ENCODE measurements at regions not wholly inside any gene's neighbourhood (a gene's known extent, or its start where the extent isn't known, plus 50 kb on each side); places are given as distances from the start of the nearest gene placed in this dataset.

DNA sequence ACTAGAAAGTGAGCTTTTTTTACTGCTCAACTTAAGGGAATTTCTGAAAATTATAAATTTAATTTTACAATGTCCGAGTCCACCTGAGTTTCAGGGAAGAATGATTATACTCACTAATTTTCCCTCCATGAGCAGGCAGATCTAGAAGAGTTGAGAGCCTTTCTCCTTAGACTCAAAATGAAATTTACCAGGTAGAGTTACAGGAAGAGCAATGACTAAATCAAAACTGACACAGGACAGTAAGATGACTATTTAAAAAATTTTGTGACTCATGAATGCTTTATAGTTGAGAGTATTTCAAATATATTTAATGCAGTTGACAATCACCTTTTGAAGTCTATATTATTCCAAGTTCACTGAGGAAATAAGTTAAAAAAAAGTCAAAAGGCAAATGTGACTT, 198.1 kb upstream of the NRSN1 start:
- no peak for DNase-seq (ENCODE audit: low spot score)
- no peaks in the 10 kb centered on the region for H3K27me3 Mint-ChIP-seq (ENCODE audit: unreplicated experiment)
- H3K4me3 Mint-ChIP-seq (ENCODE audit: unreplicated experiment), result no peak overlapping the region
- H3K27ac Mint-ChIP-seq (ENCODE audit: unreplicated experiment), result no peak overlapping the region
- H3K4me1 Mint-ChIP-seq (ENCODE audit: unreplicated experiment), result no peaks in the 10 kb centered on the region
- TF ChIP-seq, protein P1, sequence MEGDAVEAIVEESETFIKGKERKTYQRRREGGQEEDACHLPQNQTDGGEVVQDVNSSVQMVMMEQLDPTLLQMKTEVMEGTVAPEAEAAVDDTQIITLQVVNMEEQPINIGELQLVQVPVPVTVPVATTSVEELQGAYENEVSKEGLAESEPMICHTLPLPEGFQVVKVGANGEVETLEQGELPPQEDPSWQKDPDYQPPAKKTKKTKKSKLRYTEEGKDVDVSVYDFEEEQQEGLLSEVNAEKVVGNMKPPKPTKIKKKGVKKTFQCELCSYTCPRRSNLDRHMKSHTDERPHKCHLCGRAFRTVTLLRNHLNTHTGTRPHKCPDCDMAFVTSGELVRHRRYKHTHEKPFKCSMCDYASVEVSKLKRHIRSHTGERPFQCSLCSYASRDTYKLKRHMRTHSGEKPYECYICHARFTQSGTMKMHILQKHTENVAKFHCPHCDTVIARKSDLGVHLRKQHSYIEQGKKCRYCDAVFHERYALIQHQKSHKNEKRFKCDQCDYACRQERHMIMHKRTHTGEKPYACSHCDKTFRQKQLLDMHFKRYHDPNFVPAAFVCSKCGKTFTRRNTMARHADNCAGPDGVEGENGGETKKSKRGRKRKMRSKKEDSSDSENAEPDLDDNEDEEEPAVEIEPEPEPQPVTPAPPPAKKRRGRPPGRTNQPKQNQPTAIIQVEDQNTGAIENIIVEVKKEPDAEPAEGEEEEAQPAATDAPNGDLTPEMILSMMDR (IDR thresholded peaks at IDR 0.05; ENCODE audit: unreplicated experiment), result no peak
- no peaks in the 10 kb centered on the region for H3K36me3 Mint-ChIP-seq (ENCODE audit: low read depth, unreplicated experiment)
- no peaks in the 10 kb centered on the region for H3K9me3 Mint-ChIP-seq (ENCODE audit: unreplicated experiment)

DNA sequence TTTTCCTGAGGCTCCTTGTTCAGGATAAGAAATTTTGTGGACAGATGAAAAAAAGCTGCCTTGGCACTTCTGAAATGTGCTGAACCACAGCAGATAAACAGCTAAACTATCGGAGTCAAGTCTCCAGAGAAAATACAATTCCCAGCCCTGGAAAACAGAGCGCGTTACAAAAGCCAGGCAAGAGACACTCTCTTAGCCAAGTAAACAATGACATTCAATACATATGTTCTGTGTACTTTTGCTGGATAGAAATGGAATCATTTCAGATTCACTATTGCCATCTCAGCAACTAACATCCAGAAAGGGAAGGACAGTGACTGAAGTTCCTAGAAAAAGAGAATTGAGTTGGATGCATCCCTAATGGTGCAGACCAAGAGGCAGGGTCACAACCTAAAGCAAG, 196.8 kb upstream of the NRSN1 start:
- no peak for DNase-seq (ENCODE audit: low spot score)
- Mint-ChIP-seq H3K4me1 (ENCODE audit: unreplicated experiment) (no peaks in the 10 kb centered on the region), H3K27ac (ENCODE audit: unreplicated experiment) (no peak overlapping the region), H3K36me3 (ENCODE audit: low read depth, unreplicated experiment) (no peaks in the 10 kb centered on the region), H3K27me3 (ENCODE audit: unreplicated experiment) (no peaks in the 10 kb centered on the region), H3K4me3 (ENCODE audit: unreplicated experiment) (no peak overlapping the region), H3K9me3 (ENCODE audit: unreplicated experiment) (no peaks in the 10 kb centered on the region)
- TF ChIP-seq, protein P1 (IDR thresholded peaks at IDR 0.05; ENCODE audit: unreplicated experiment), result no peak

DNA sequence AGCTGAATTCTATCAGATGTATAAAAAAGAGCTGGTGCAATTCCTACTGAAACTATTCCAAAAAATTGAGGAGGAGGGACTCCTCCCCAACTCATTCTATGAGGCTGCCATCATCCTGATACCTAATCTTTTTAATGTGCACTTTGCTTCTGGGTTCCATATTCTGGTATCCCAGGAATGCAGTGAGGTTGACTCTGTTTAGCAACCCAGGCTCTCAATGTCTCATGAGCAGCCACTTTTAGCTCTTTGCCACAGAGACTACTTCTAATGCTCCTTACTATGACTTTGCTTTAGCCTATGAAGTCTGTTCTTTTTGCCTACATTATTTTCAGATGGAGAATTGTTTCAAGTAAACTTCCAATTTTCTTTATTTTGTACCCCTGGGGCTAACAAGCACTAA, 185.5 kb upstream of the NRSN1 start:
- Mint-ChIP-seq H3K4me3 (ENCODE audit: unreplicated experiment) (no peak overlapping the region), H3K4me1 (ENCODE audit: unreplicated experiment) (no peaks in the 10 kb centered on the region), H3K9me3 (ENCODE audit: unreplicated experiment) (no peaks in the 10 kb centered on the region), H3K27me3 (ENCODE audit: unreplicated experiment) (no peaks in the 10 kb centered on the region), H3K27ac (ENCODE audit: unreplicated experiment) (no peak overlapping the region), H3K36me3 (ENCODE audit: low read depth, unreplicated experiment) (no peaks in the 10 kb centered on the region)
- DNase-seq (ENCODE audit: low spot score), result no peak
- TF ChIP-seq, protein P1 (IDR thresholded peaks at IDR 0.05; ENCODE audit: unreplicated experiment), result no peak

DNA sequence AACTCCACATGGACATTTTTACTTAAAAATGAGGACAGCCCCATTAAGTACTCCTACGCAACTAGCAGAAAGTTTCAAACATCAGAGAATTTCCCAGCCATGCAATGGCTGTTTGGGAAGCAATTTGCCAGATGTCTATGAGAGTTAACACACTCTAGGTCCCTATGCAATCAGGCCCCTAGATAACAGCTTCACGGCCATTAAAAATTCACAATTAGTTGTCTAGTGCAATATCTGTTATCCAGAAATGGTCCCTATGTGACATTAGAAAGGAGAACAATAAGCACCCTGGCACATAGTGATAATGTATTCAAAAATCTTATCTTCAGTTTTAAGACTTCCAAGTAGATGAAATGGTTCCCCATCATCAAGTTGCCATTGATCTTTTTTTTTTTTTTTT, 174.3 kb upstream of the NRSN1 start:
- Mint-ChIP-seq H3K4me3 (ENCODE audit: unreplicated experiment) (no peak overlapping the region), H3K27ac (ENCODE audit: unreplicated experiment) (no peak overlapping the region), H3K27me3 (ENCODE audit: unreplicated experiment) (no peaks in the 10 kb centered on the region), H3K4me1 (ENCODE audit: unreplicated experiment) (no peaks in the 10 kb centered on the region), H3K36me3 (ENCODE audit: low read depth, unreplicated experiment) (no peaks in the 10 kb centered on the region), H3K9me3 (ENCODE audit: unreplicated experiment) (no peaks in the 10 kb centered on the region)
- no peak for DNase-seq (ENCODE audit: low spot score)
- TF ChIP-seq, protein P1 (IDR thresholded peaks at IDR 0.05; ENCODE audit: unreplicated experiment), result no peak

DNA sequence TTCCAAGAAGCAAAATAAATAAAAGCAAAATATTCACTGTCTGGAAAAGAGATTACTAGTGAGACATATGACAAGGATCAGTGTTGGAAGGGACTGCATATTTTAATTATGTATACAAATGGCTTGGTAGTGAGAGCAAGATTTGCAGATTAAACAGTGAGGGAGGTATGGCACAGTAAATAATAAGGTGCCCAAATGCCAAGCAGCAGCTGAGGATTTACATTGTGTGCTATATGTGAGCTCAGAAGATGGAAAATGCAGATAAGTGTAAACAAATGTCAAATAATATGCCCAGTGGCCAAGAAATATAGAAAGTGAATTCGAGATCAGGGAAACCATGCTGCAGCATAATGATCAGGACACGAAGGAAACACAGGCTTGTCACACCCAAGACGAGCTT, 173.8 kb upstream of the NRSN1 start:
- Mint-ChIP-seq H3K36me3 (ENCODE audit: low read depth, unreplicated experiment) (no peaks in the 10 kb centered on the region), H3K4me1 (ENCODE audit: unreplicated experiment) (no peaks in the 10 kb centered on the region), H3K4me3 (ENCODE audit: unreplicated experiment) (no peak overlapping the region), H3K27me3 (ENCODE audit: unreplicated experiment) (no peaks in the 10 kb centered on the region), H3K9me3 (ENCODE audit: unreplicated experiment) (no peaks in the 10 kb centered on the region), H3K27ac (ENCODE audit: unreplicated experiment) (no peak overlapping the region)
- DNase-seq (ENCODE audit: low spot score), result no peak
- TF ChIP-seq, protein P1 (IDR thresholded peaks at IDR 0.05; ENCODE audit: unreplicated experiment), result no peak
